ENCODE measurements at regions not wholly inside any gene's neighbourhood (a gene's known extent, or its start where the extent isn't known, plus 50 kb on each side); places are given as distances from the start of the nearest gene placed in this dataset.

DNA sequence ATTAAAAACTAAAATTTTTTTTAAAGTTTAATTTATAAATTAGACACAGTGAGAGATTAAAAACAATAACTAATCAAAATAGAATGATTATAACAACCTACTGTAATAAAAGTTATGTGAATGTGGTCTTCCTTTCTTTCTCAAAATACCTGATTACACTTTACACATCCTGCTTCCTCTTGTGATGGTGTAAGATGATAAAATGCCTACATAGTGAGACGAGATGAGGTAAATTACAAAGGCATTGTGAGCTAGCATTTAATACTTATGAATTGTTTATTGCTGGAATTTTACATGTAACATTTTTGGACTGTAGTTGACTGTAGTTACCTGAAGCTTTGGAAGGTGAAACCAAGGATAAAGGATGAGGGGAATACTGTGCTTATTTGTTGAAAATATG is 94.2 kb upstream of the CLEC14A start:
- no peak overlapping the region for H3K4me3 ChIP-seq (ENCODE audit: low read depth, low read length)
- no peak for DNase-seq (ENCODE audit: low read depth)
- in situ Hi-C loops (cut with HindIII; ENCODE audit: low sequenced_read_pairs): no loop called here
- TF ChIP-seq, protein P1, sequence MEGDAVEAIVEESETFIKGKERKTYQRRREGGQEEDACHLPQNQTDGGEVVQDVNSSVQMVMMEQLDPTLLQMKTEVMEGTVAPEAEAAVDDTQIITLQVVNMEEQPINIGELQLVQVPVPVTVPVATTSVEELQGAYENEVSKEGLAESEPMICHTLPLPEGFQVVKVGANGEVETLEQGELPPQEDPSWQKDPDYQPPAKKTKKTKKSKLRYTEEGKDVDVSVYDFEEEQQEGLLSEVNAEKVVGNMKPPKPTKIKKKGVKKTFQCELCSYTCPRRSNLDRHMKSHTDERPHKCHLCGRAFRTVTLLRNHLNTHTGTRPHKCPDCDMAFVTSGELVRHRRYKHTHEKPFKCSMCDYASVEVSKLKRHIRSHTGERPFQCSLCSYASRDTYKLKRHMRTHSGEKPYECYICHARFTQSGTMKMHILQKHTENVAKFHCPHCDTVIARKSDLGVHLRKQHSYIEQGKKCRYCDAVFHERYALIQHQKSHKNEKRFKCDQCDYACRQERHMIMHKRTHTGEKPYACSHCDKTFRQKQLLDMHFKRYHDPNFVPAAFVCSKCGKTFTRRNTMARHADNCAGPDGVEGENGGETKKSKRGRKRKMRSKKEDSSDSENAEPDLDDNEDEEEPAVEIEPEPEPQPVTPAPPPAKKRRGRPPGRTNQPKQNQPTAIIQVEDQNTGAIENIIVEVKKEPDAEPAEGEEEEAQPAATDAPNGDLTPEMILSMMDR (IDR thresholded peaks at IDR 0.05; ENCODE audit: low read depth, low read length, missing control alignments): no peak

- H3K4me3 ChIP-seq (ENCODE audit: low read depth, low read length): no peak overlapping the region
- peak; percentile 46 for DNase-seq (ENCODE audit: low read depth)
- in situ Hi-C loops (cut with HindIII; ENCODE audit: low sequenced_read_pairs): no loop called here
- TF ChIP-seq, protein P1 (IDR thresholded peaks at IDR 0.05; ENCODE audit: low read depth, low read length, missing control alignments): no peak
These were observed 86.9 kb upstream of the CLEC14A start for GRCh38 chr14:38342803-38343202.

DNA sequence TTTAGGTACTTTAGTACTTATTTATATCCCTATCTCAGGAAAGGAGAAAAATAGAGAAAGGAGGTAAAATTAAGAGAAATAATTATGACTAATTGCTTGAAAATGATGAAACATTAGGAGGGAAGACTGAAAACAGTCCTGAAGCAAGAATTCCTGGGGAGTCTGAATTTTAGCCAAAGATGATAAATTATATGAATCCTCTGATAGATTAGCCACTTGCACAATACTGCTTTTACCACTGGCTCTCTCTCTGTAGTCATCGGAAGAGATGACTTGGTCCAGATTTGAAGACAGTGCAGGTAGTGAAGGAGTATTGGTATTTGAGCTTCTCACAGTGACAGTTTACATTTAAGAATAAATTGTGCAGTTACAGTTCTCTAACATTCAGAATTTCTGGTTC is 83.8 kb upstream of the CLEC14A start:
- no peak overlapping the region for H3K4me3 ChIP-seq (ENCODE audit: low read depth, low read length)
- no peak for DNase-seq (ENCODE audit: low read depth)
- in situ Hi-C loops (cut with HindIII; ENCODE audit: low sequenced_read_pairs): no loop called here
- TF ChIP-seq, protein P1 (IDR thresholded peaks at IDR 0.05; ENCODE audit: low read depth, low read length, missing control alignments): no peak

GRCh38 chr14:38336298-38336697 is 80.4 kb upstream of the CLEC14A start:
- H3K4me3 ChIP-seq (ENCODE audit: low read depth, low read length): no peak overlapping the region
- no peak for DNase-seq (ENCODE audit: low read depth)
- in situ Hi-C loops (cut with HindIII; ENCODE audit: low sequenced_read_pairs): no loop called here
- TF ChIP-seq, protein P1 (IDR thresholded peaks at IDR 0.05; ENCODE audit: low read depth, low read length, missing control alignments): no peak

GRCh38 chr14:38330275-38330674 is 74.4 kb upstream of the CLEC14A start:
- no peak overlapping the region for H3K4me3 ChIP-seq (ENCODE audit: low read depth, low read length)
- TF ChIP-seq, protein P1 (IDR thresholded peaks at IDR 0.05; ENCODE audit: low read depth, low read length, missing control alignments): no peak
- in situ Hi-C loops (cut with HindIII; ENCODE audit: low sequenced_read_pairs): no loop called here
- no peak for DNase-seq (ENCODE audit: low read depth)

GRCh38 chr14:38329246-38329645 is 73.4 kb upstream of the CLEC14A start:
- in situ Hi-C loops (cut with HindIII; ENCODE audit: low sequenced_read_pairs): no loop called here
- H3K4me3 ChIP-seq (ENCODE audit: low read depth, low read length): no peak overlapping the region
- TF ChIP-seq, protein P1 (IDR thresholded peaks at IDR 0.05; ENCODE audit: low read depth, low read length, missing control alignments): no peak
- no peak for DNase-seq (ENCODE audit: low read depth)

DNA sequence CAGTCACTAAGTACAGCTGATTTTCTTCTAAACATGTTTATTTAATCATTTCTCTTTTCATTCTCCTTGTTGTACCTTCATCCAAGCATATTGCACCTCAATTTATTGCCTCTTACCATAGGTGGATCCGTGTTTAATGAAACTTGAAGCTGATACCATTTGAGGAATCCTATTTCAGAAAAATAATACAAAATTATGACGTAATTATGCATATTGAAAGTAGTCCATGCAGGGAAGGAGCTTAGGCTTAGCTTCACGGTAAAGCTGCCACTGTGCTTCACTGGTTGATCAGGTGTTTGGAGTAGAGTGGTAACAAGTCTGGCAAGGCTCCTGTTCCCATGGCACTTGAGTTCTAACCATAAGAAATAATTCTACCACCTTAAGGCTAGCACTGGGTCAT is 61.0 kb upstream of the CLEC14A start:
- no peak for DNase-seq (ENCODE audit: low read depth)
- TF ChIP-seq, protein P1 (IDR thresholded peaks at IDR 0.05; ENCODE audit: low read depth, low read length, missing control alignments): no peak
- in situ Hi-C loops (cut with HindIII; ENCODE audit: low sequenced_read_pairs): no loop called here
- H3K4me3 ChIP-seq (ENCODE audit: low read depth, low read length): no peak overlapping the region

All from astrocyte of the cerebellum (primary cell).